ENCODE measurements at regions not wholly inside any gene's neighbourhood (a gene's known extent, or its start where the extent isn't known, plus 50 kb on each side); places are given as distances from the start of the nearest gene placed in this dataset.

DNA sequence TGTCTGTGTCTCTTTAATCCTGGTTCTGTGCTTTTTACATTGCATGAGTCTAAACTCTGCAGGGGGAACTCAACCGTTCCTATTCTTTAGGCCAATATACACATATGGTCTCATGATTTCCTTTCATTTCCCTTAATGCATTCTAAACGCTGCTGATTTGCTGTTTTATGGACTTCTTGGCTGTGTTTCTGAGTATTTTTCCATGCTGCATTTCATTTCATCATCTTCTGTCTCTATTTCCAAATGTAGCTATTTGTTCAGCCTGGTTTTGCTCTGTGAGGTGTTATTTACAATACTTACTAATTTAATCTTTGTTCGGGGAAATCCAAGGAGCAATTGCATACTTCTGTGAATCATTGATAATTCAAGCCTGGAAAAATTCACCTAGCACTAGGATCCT lies 897.2 kb downstream of the TSN start:
- POLR2A ChIA-PET: no interaction called here
- no peak for DNase-seq (ENCODE audit: extremely low spot score)
- TF ChIP-seq, protein P1, sequence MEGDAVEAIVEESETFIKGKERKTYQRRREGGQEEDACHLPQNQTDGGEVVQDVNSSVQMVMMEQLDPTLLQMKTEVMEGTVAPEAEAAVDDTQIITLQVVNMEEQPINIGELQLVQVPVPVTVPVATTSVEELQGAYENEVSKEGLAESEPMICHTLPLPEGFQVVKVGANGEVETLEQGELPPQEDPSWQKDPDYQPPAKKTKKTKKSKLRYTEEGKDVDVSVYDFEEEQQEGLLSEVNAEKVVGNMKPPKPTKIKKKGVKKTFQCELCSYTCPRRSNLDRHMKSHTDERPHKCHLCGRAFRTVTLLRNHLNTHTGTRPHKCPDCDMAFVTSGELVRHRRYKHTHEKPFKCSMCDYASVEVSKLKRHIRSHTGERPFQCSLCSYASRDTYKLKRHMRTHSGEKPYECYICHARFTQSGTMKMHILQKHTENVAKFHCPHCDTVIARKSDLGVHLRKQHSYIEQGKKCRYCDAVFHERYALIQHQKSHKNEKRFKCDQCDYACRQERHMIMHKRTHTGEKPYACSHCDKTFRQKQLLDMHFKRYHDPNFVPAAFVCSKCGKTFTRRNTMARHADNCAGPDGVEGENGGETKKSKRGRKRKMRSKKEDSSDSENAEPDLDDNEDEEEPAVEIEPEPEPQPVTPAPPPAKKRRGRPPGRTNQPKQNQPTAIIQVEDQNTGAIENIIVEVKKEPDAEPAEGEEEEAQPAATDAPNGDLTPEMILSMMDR (IDR thresholded peaks at IDR 0.05; ENCODE audit: control extremely low read depth, extremely low read depth, low read depth, missing control alignments): no peak
- CTCF ChIA-PET: interaction anchor here (3.1 kb wide), 1 partner anchor 8 kb away, joined by 15 read pairs; no protein-coding TSS in a partner anchor

DNA sequence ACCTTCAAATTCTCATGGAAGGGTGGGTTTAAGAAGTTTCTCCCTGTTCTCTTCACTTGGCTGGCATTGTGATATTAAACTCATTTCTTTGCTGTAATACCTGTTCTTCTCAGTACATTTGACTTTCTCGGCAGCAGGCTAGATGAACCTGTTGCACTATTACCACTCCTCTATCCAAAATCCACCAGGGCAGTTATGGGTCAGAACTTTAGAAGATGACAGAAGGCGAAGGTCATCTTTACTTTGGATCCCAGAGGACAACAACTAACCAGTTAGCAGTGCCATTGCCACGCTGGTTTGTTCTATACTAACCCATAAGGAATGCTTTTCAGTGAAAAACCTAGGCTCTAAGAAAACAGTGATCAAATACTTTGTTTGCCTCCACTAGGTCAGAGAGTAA lies 901.0 kb downstream of the TSN start:
- no peak for DNase-seq (ENCODE audit: extremely low spot score)
- TF ChIP-seq, protein P1 (IDR thresholded peaks at IDR 0.05; ENCODE audit: control extremely low read depth, extremely low read depth, low read depth, missing control alignments): no peak
- CTCF ChIA-PET: no interaction called here
- POLR2A ChIA-PET: no interaction called here

GRCh38 chr2:122660786-122661634 lies 905.6 kb downstream of the TSN start:
- POLR2A ChIA-PET: no interaction called here
- DNase-seq (ENCODE audit: extremely low spot score): no peak
- CTCF ChIA-PET: interaction anchor here (1.6 to 3.3 kb wide), 2 partner anchors 10 to 11 kb away, joined by 3 to 15 read pairs; no protein-coding TSS in a partner anchor
- TF ChIP-seq, protein P1 (IDR thresholded peaks at IDR 0.05; ENCODE audit: control extremely low read depth, extremely low read depth, low read depth, missing control alignments): no peak

GRCh38 chr2:122663620-122664019 lies 908.2 kb downstream of the TSN start:
- TF ChIP-seq, protein P1 (IDR thresholded peaks at IDR 0.05; ENCODE audit: control extremely low read depth, extremely low read depth, low read depth, missing control alignments): no peak
- POLR2A ChIA-PET: no interaction called here
- no peak for DNase-seq (ENCODE audit: extremely low spot score)
- CTCF ChIA-PET: interaction anchor here (4.4 kb wide), 1 partner anchor 15 kb away, joined by 12 read pairs; no protein-coding TSS in a partner anchor

DNA sequence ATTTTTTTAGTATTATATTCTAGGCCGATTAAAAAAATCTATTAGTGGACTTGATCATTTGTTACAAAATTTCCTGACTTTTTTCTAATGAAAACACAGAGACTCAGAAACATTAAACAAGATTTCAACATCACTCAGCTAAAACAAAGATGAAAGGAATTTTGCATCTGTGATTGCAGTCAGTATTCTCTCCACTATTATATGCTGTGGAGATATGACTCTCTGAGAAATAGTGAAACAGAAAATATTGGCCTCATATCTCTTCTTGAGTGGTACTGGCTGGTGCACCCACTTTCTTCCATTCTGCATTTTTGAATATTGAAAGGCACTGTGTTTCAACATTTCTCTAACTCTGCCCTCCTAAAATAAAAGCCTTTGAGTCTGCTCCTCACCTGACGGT lies 914.2 kb downstream of the TSN start:
- ChIA-PET CTCF (no interaction called here), POLR2A (no interaction called here)
- TF ChIP-seq, protein P1 (IDR thresholded peaks at IDR 0.05; ENCODE audit: control extremely low read depth, extremely low read depth, low read depth, missing control alignments): no peak
- DNase-seq (ENCODE audit: extremely low spot score): no peak

- ChIA-PET CTCF (no interaction called here), POLR2A (no interaction called here)
- TF ChIP-seq, protein P1 (IDR thresholded peaks at IDR 0.05; ENCODE audit: control extremely low read depth, extremely low read depth, low read depth, missing control alignments): no peak
- DNase-seq (ENCODE audit: extremely low spot score): no peak
Measured at GRCh38 chr2:122670897-122671296, 915.4 kb downstream of the TSN start.

Data from GM10248 (cell line).